H9 (cell line): ENCODE measurements at regions not wholly inside any gene's neighbourhood (a gene's known extent, or its start where the extent isn't known, plus 50 kb on each side); places are given as distances from the start of the nearest gene placed in this dataset.

Experiments used
- DNase-seq: peaks from one replicate; pipeline ENCODE4 v3.0.0-alpha.2; 2017
- H2AFZ ChIP-seq: one replicate; pipeline ENCODE4 v1.6.1; 2013; ENCODE audit warnings: mild to moderate bottlenecking, low read length, control low read depth, moderate library complexity
- H2AK5ac ChIP-seq: 2 replicates; pipeline ENCODE4 v1.6.1; 2013; ENCODE audit warnings: low read length, control low read depth, mixed read lengths; ENCODE audit not compliant: insufficient read length
- H2BK120ac ChIP-seq: one replicate; pipeline ENCODE4 v1.6.1; 2013; ENCODE audit warnings: low read depth, mild to moderate bottlenecking, low read length, control low read depth, inconsistent platforms; ENCODE audit not compliant: poor library complexity, severe bottlenecking
- H2BK12ac ChIP-seq: 2 replicates; pipeline ENCODE4 v1.6.1; 2013; ENCODE audit warnings: low read length, control low read depth, mixed read lengths, low read depth; ENCODE audit not compliant: insufficient read length
- H2BK15ac ChIP-seq: 2 replicates; pipeline ENCODE4 v1.6.1; 2013; ENCODE audit warnings: low read depth, low read length, control low read depth
- H2BK20ac ChIP-seq: one replicate; pipeline ENCODE4 v1.6.1; 2013; ENCODE audit warnings: low read depth, mild to moderate bottlenecking, low read length, control low read depth, inconsistent platforms; ENCODE audit not compliant: poor library complexity, severe bottlenecking
- H2BK5ac ChIP-seq: 2 replicates; pipeline ENCODE4 v1.6.1; 2013; ENCODE audit warnings: low read length, control low read depth, mixed read lengths; ENCODE audit not compliant: insufficient read length
- H3K14ac ChIP-seq: 2 replicates; pipeline ENCODE4 v1.6.1; 2013; ENCODE audit warnings: low read length, control low read depth; ENCODE audit not compliant: insufficient read depth
- H3K18ac ChIP-seq: 2 replicates; pipeline ENCODE4 v1.6.1; 2013; ENCODE audit warnings: low read depth, mild to moderate bottlenecking, mixed read lengths, low read length, control low read depth; ENCODE audit not compliant: insufficient read length
- H3K23ac ChIP-seq: 2 replicates; pipeline ENCODE4 v1.6.1; 2013; ENCODE audit warnings: low read length, control low read depth, mixed read lengths, low read depth; ENCODE audit not compliant: insufficient read length
- H3K23me2 ChIP-seq: 2 replicates; pipeline ENCODE4 v1.6.1; 2013; ENCODE audit warnings: low read depth, mild to moderate bottlenecking, mixed read lengths, low read length, control low read depth; ENCODE audit not compliant: insufficient read length, poor library complexity, severe bottlenecking
- H3K27ac ChIP-seq: 2 replicates; pipeline ENCODE4 v1.5.1; 2013; ENCODE audit warnings: low read length, control low read depth, mixed read lengths, low read depth; ENCODE audit not compliant: insufficient read length
- H3K27me3 ChIP-seq: 2 replicates; pipeline ENCODE4 v1.6.1; 2013; ENCODE audit warnings: low read length, control low read depth, inconsistent platforms; ENCODE audit not compliant: insufficient read depth
- H3K4ac ChIP-seq: 2 replicates; pipeline ENCODE4 v1.6.1; 2013; ENCODE audit warnings: low read depth, mild to moderate bottlenecking, control low read depth, inconsistent platforms, low read length, moderate library complexity
- H3K4me1 ChIP-seq: 2 replicates; pipeline ENCODE4 v1.6.1; 2013; ENCODE audit warnings: low read length, control low read depth, inconsistent platforms; ENCODE audit not compliant: insufficient read depth
- H3K4me2 ChIP-seq: 2 replicates; pipeline ENCODE4 v1.6.1; 2013; ENCODE audit warnings: low read length, control low read depth, mixed read lengths; ENCODE audit not compliant: insufficient read length, insufficient read depth
- H3K56ac ChIP-seq: 2 replicates; pipeline ENCODE4 v1.6.1; 2013; ENCODE audit warnings: low read depth, mild to moderate bottlenecking, mixed read lengths, low read length, control low read depth; ENCODE audit not compliant: insufficient read length
- H3K79me1 ChIP-seq: 2 replicates; pipeline ENCODE4 v1.6.1; 2013; ENCODE audit warnings: low read depth, mild to moderate bottlenecking, moderate library complexity, low read length, control low read depth, inconsistent platforms; ENCODE audit not compliant: insufficient read depth, poor library complexity, severe bottlenecking
- H3K79me2 ChIP-seq: 2 replicates; pipeline ENCODE4 v1.6.1; 2013; ENCODE audit warnings: low read length, control low read depth, inconsistent platforms; ENCODE audit not compliant: insufficient read depth
- H3K9ac ChIP-seq: 2 replicates; pipeline ENCODE4 v1.6.1; 2013; ENCODE audit warnings: low read length, control low read depth, mixed read lengths; ENCODE audit not compliant: insufficient read length; ENCODE audit errors: extremely low read depth
- H3K9me3 ChIP-seq: one replicate; pipeline ENCODE4 v1.6.1; 2013; ENCODE audit warnings: low read depth, low read length, inconsistent platforms; ENCODE audit not compliant: control insufficient read depth
- H3T11ph ChIP-seq: one replicate; pipeline ENCODE4 v1.6.1; 2013; ENCODE audit warnings: mild to moderate bottlenecking, low read length, control low read depth, inconsistent platforms
- H4K20me1 ChIP-seq: one replicate; pipeline ENCODE4 v1.6.1; 2013; ENCODE audit not compliant: control insufficient read depth, insufficient read length, insufficient read depth
- H4K5ac ChIP-seq: 2 replicates; pipeline ENCODE4 v1.6.1; 2013; ENCODE audit warnings: low read depth, mild to moderate bottlenecking, mixed read lengths, low read length, control low read depth; ENCODE audit not compliant: insufficient read length
- H4K8ac ChIP-seq: replicated peaks from 2 replicates; pipeline ENCODE4 v1.6.1; 2013; ENCODE audit warnings: low read length, control low read depth, mixed read lengths, low read depth; ENCODE audit not compliant: insufficient read length
- H4K91ac ChIP-seq: 2 replicates; pipeline ENCODE4 v1.6.1; 2013; ENCODE audit warnings: low read depth, mild to moderate bottlenecking, moderate library complexity, mixed read lengths, low read length, control low read depth; ENCODE audit not compliant: insufficient read length
- H3K27ac Mint-ChIP-seq, 3 experiments: 2 replicates in 2 of 3; 3 replicates in 1 of 3; pipeline ENCODE4 v1.8.0; 2020 to 2021; ENCODE audit warnings: mixed read lengths in 3 of 3, mild to moderate bottlenecking in 1 of 3, moderate library complexity in 1 of 3
- H3K27me3 Mint-ChIP-seq: 2 replicates; pipeline ENCODE4 v1.8.0; 2021; ENCODE audit warnings: low read depth, mild to moderate bottlenecking, moderate library complexity, mixed read lengths
- H3K36me3 Mint-ChIP-seq, 3 experiments: 2 replicates in 2 of 3; 3 replicates in 1 of 3; pipeline ENCODE4 v1.8.0; 2020 to 2021; ENCODE audit warnings: low read depth in 3 of 3, mixed read lengths in 3 of 3; ENCODE audit not compliant: insufficient read depth in 1 of 3
- H3K4me1 Mint-ChIP-seq, 2 experiments: 2 replicates each; pipeline ENCODE4 v1.8.0; 2020; ENCODE audit warnings: mixed read lengths in 2 of 2
- H3K4me3 Mint-ChIP-seq, 2 experiments: 2 replicates in 1 of 2; 3 replicates in 1 of 2; pipeline ENCODE4 v1.8.0; 2020 to 2021; ENCODE audit warnings: mild to moderate bottlenecking in 2 of 2, mixed read lengths in 2 of 2, moderate library complexity in 1 of 2
- H3K9me3 Mint-ChIP-seq, 2 experiments: 2 replicates in 1 of 2; 3 replicates in 1 of 2; pipeline ENCODE4 v1.8.0; 2020; ENCODE audit warnings: mild to moderate bottlenecking in 2 of 2, mixed read lengths in 2 of 2, moderate library complexity in 1 of 2
- CTCF ChIP-seq: fragments of 200-600 bp; sonication (generic); conservative IDR thresholded peaks from 3 replicates; pipeline ENCODE4 v1.8.0; 2021; ENCODE audit warnings: antibody characterized with exemption, mild to moderate bottlenecking
- WGBS: extraction: QIAGEN DNeasy Blood & Tissue Kit; methylation state at CpG from one replicate; pipeline ENCODE4 v1.1.7; 2013; ENCODE audit warnings: missing lambda C conversion rate, low lambda C conversion rate, mixed read lengths; ENCODE audit not compliant: insufficient read length; ENCODE audit errors: extremely low coverage; 5-methylcytosine and 5-hydroxymethylcytosine counted together

- H3K4me2 ChIP-seq = no peak overlapping the region
- H2AFZ ChIP-seq = no peak overlapping the region
- no peaks in the 10 kb centered on the region for H3K79me1 ChIP-seq
- no peak overlapping the region for H2AK5ac ChIP-seq
- H2BK5ac ChIP-seq = no peak overlapping the region
- no peaks in the 10 kb centered on the region for H3K9me3 ChIP-seq
- H2BK12ac ChIP-seq = no peak overlapping the region
- WGBS = no CpG with 5 or more reads among the region's 12 CpGs
- H3K27ac ChIP-seq = no peak overlapping the region
- Mint-ChIP-seq H3K4me1 (peaks cover 0 to 12% of the 10 kb centered on the region in 2 experiments; a peak in 2 of 4 replicates), H3K36me3 (no peaks in the 10 kb centered on the region), H3K4me3 (no peak overlapping the region), H3K27ac (no peak overlapping the region; a peak in 1 of 7 replicates), H3K27me3 (no peaks in the 10 kb centered on the region; the same call in 1 of the 2 replicates), H3K9me3 (no peaks in the 10 kb centered on the region)
- no peaks in the 10 kb centered on the region for H4K20me1 ChIP-seq
- H3K4me1 ChIP-seq = no peaks in the 10 kb centered on the region
- no peak overlapping the region for H2BK15ac ChIP-seq
- no peak for TF ChIP-seq CTCF
- no peak overlapping the region for H3K18ac ChIP-seq
- H4K8ac ChIP-seq = no peak overlapping the region
- no peaks in the 10 kb centered on the region for H3K23me2 ChIP-seq
- H3K79me2 ChIP-seq = no peaks in the 10 kb centered on the region
- no peak overlapping the region for H4K5ac ChIP-seq
- H3K27me3 ChIP-seq = no peaks in the 10 kb centered on the region
- H3K14ac ChIP-seq = 0 out of 2 replicates have a peak overlapping the region, but pooled peaks have one; percentile 46
- no peak overlapping the region for H3K56ac ChIP-seq
- no peak overlapping the region for H3K23ac ChIP-seq
- H3T11ph ChIP-seq = no peak overlapping the region
- H2BK20ac ChIP-seq = no peak overlapping the region
- H4K91ac ChIP-seq = no peak overlapping the region
- no peak overlapping the region for H2BK120ac ChIP-seq
- H3K4ac ChIP-seq = no peak overlapping the region
- DNase-seq = no peak
- H3K9ac ChIP-seq = no peak overlapping the region
Observed at GRCh38 chr1:30325085-30325935, 398.1 kb downstream of the MATN1 start.
